K562 (cell line): ENCODE measurements at regions not wholly inside any gene's neighbourhood (a gene's known extent, or its start where the extent isn't known, plus 50 kb on each side); places are given as distances from the start of the nearest gene placed in this dataset.

ENCODE experiments used
- ATAC-seq: fragments of 200-7000 bp; cut with Tn5 transposase; 3 replicates; pipeline ENCODE4 v1.9.1; 2020; ENCODE audit warnings: moderate library complexity
- BruUV-seq: library from RNA; stranded (reverse); fragments of 400-500 nt; replicated peaks from 2 replicates; lab custom pipeline; 2021; lab: Mats Ljungman, UMichigan
- CTCF ChIA-PET: fragments of 300-600 bp; formaldehyde crosslinking; extraction: SDS; loops from one replicate; lab custom pipeline; 2021; ENCODE audit warnings: low intra/inter-chr PET ratio; lab: Yijun Ruan, JAX
- POLR2A ChIA-PET: fragments of 300-600, 350-650 bp; sonication (Branson Sonifier 250); formaldehyde crosslinking; extraction: SDS; loops from one replicate; lab custom pipeline; 2021; ENCODE audit warnings: antibody characterized with exemption, inconsistent platforms; lab: Yijun Ruan, JAX
- DNase-seq, 4 experiments: peaks; one replicate each; pipeline versions ENCODE4 v3.0.0 to v3.0.0-alpha.2; 2011 to 2018; ENCODE audit warnings: low spot score in 3 of 4, mixed read lengths in 3 of 4; ENCODE audit errors: extremely low read depth in 1 of 4
- FAIRE-seq: peaks from 2 replicates; lab custom pipeline; 2011; peaks lifted over from hg19 to GRCh38; lab: Jason Lieb, UNC
- H2AFZ ChIP-seq: 2 replicates; pipeline ENCODE4 v1.6.0; 2011; ENCODE audit warnings: low read depth, low read length, control low read depth, inconsistent platforms
- H3K27ac ChIP-seq: fragments of 200-600 bp; 3 replicates; pipeline ENCODE4 v1.8.0; 2011; ENCODE audit warnings: low read depth, mild to moderate bottlenecking, control low read depth, inconsistent platforms, low read length, moderate library complexity, mixed read lengths; ENCODE audit errors: extremely low read depth
- H3K27me3 ChIP-seq, 2 experiments: fragments of 300-600 bp in 1 of 2; 2 replicates in 1 of 2; 3 replicates in 1 of 2; pipeline versions ENCODE4 v1.6.0 to v1.8.0; 2011; ENCODE audit warnings: inconsistent platforms in 2 of 2, low read length in 2 of 2, mild to moderate bottlenecking in 1 of 2, mixed read lengths in 1 of 2, moderate library complexity in 1 of 2; ENCODE audit not compliant: control insufficient read depth in 2 of 2, insufficient read depth in 2 of 2
- H3K36me3 ChIP-seq: fragments of 300-600 bp; 3 replicates; pipeline ENCODE4 v1.8.0; 2011; ENCODE audit warnings: mild to moderate bottlenecking, low read length, inconsistent platforms; ENCODE audit not compliant: control insufficient read depth, insufficient read depth
- H3K4me1 ChIP-seq, 2 experiments: fragments of 200-600 bp in 1 of 2; replicated peaks in 1 of 2; 2 replicates in 1 of 2; 3 replicates in 1 of 2; pipeline versions ENCODE4 v1.5.1 to v1.8.0; 2011; ENCODE audit warnings: inconsistent platforms in 2 of 2, low read length in 2 of 2, mild to moderate bottlenecking in 1 of 2, mixed read lengths in 1 of 2, moderate library complexity in 1 of 2; ENCODE audit not compliant: control insufficient read depth in 2 of 2, insufficient read depth in 2 of 2
- H3K4me2 ChIP-seq: 2 replicates; pipeline ENCODE4 v1.6.1; 2011; ENCODE audit warnings: low read length, control low read depth, inconsistent platforms, mixed read lengths; ENCODE audit not compliant: insufficient read depth
- H3K4me3 ChIP-seq: fragments of 200-600 bp; sonication (generic), shearing (Covaris generic); 2 replicates; pipeline ENCODE4 v1.5.1; 2016; ENCODE audit warnings: control low read depth, inconsistent platforms
- H3K79me2 ChIP-seq: fragments of 200-600 bp; 3 replicates; pipeline ENCODE4 v1.8.0; 2011; ENCODE audit warnings: low read length, inconsistent platforms; ENCODE audit not compliant: control insufficient read depth, insufficient read depth
- H3K9ac ChIP-seq, 2 experiments: 2 replicates each; pipeline versions ENCODE4 v1.6.0 to v1.6.1; 2011; ENCODE audit warnings: low read depth in 2 of 2, low read length in 2 of 2, control low read depth in 1 of 2, inconsistent platforms in 1 of 2, mild to moderate bottlenecking in 1 of 2, mixed read lengths in 1 of 2; ENCODE audit not compliant: insufficient read depth in 1 of 2
- H3K9me1 ChIP-seq: one replicate; pipeline ENCODE4 v1.6.0; 2011; ENCODE audit warnings: inconsistent platforms, mild to moderate bottlenecking, low read length, moderate library complexity; ENCODE audit not compliant: control insufficient read depth, insufficient read depth
- H3K9me3 ChIP-seq: replicated peaks from 2 replicates; pipeline ENCODE4 v1.5.1; 2011; ENCODE audit warnings: low read depth, low read length, inconsistent platforms; ENCODE audit not compliant: control insufficient read depth, insufficient read depth
- H4K20me1 ChIP-seq: replicated peaks from 2 replicates; pipeline ENCODE4 v1.6.1; 2011; ENCODE audit warnings: low read length, inconsistent platforms, mixed read lengths; ENCODE audit not compliant: control insufficient read depth, insufficient read depth
- CREM ChIP-seq: IDR thresholded peaks from 2 replicates; pipeline ENCODE4 v1.6.1; 2014; ENCODE audit warnings: antibody characterized with exemption, low read depth
- IFI16 ChIP-seq: fragments of 250-450 bp; sonication (Bioruptor Pico); IDR thresholded peaks from 2 replicates; pipeline ENCODE4 v2.1.2; 2022; ENCODE audit warnings: mild to moderate bottlenecking, inconsistent platforms
- MLLT1 ChIP-seq, 2 experiments: fragments of 450-650 bp; IDR thresholded peaks; 2 replicates each; pipeline ENCODE4 v1.6.1; 2016
- PBX2 ChIP-seq, 2 experiments: IDR thresholded peaks in 1 of 2; conservative IDR thresholded peaks in 1 of 2; 2 replicates each; pipeline ENCODE4 v1.6.1; 2016; ENCODE audit warnings: low read depth in 2 of 2, mild to moderate bottlenecking in 1 of 2, missing compliant biosample characterization in 1 of 2, missing genetic modification characterization in 1 of 2, moderate library complexity in 1 of 2
- SAFB ChIP-seq: fragments of 200-400 bp; formaldehyde crosslinking; IDR thresholded peaks from 2 replicates; pipeline ENCODE4 v1.6.1; 2017; ENCODE audit warnings: low read depth, low read length, borderline replicate concordance
- SUPT5H ChIP-seq: fragments of 450-650 bp; IDR thresholded peaks from 2 replicates; pipeline ENCODE4 v1.6.1; 2016
- TFAP4 ChIP-seq: sonication (generic); formaldehyde crosslinking; IDR thresholded peaks from 2 replicates; pipeline ENCODE4 v1.8.0; 2022; ENCODE audit warnings: missing genetic modification reagents, mild to moderate bottlenecking, moderate library complexity, borderline replicate concordance
- VEZF1 ChIP-seq: fragments of 200-800 bp; sonication (Bioruptor generic); IDR thresholded peaks from 2 replicates; pipeline ENCODE4 v1.6.1; 2017; ENCODE audit warnings: missing genetic modification characterization, missing compliant biosample characterization
- WGBS: fragments of 100-300 bp; shearing (Covaris generic); methylation state at CpG from one replicate; pipeline ENCODE4 v1.1.6; 2016; ENCODE audit warnings: low coverage, mixed read lengths; ENCODE audit not compliant: insufficient coverage; ENCODE audit errors: missing lambda C conversion rate; 5-methylcytosine and 5-hydroxymethylcytosine counted together
- in situ Hi-C: fragments of 300-500 bp; cut with MboI; formaldehyde crosslinking; loops from 4 replicates; pipeline ENCODE4 v1.15.0; 2018; ENCODE audit warnings: inconsistent platforms, mixed read lengths
- intact Hi-C: fragments of 100-400 bp; cut with micrococcal nuclease; formaldehyde crosslinking; loops from 2 replicates; pipeline ENCODE4 v1.14.2; 2022

GRCh38 chr1:90187323-90187585 is 192.3 kb downstream of the ZNF326 start:
- Histone ChIP-seq H3K4me3 (no peak overlapping the region), H2AFZ (no peak overlapping the region), H3K27me3 (peaks cover 0 to 8% of the 10 kb centered on the region in 2 experiments; a peak in 3 of 5 replicates), H3K4me2 (no peak overlapping the region), H3K9me3 (no peaks in the 10 kb centered on the region), H3K27ac (no peak overlapping the region), H3K4me1 (no peaks in the 10 kb centered on the region), H3K9ac (no peak overlapping the region), H4K20me1 (no peaks in the 10 kb centered on the region), H3K79me2 (no peaks in the 10 kb centered on the region), H3K9me1 (no peaks in the 10 kb centered on the region), H3K36me3 (no peaks in the 10 kb centered on the region)
- ATAC-seq, result no peak
- 0% methylated on average over 2 of the region's 2 CpGs for WGBS
- intact Hi-C loops, result no loop called here
- TF ChIP-seq SAFB (no peak), VEZF1 (CRISPR knock-in tag) (no peak)
- no TSS peak for BruUV-seq
- no peak for FAIRE-seq
- DNase-seq, result no peak
- in situ Hi-C loops, result no loop called here
- CTCF ChIA-PET, result no interaction called here
- POLR2A ChIA-PET, result no interaction called here

GRCh38 chr1:90186506-90187322 is 191.8 kb downstream of the ZNF326 start:
- no peak for FAIRE-seq
- Histone ChIP-seq H2AFZ (no peak overlapping the region), H3K9me1 (no peaks in the 10 kb centered on the region), H3K36me3 (no peaks in the 10 kb centered on the region), H3K27me3 (peaks cover 0 to 8% of the 10 kb centered on the region in 2 experiments; a peak in 3 of 5 replicates), H3K9me3 (no peaks in the 10 kb centered on the region), H4K20me1 (no peaks in the 10 kb centered on the region), H3K9ac (no peak overlapping the region), H3K79me2 (no peaks in the 10 kb centered on the region), H3K4me1 (no peaks in the 10 kb centered on the region), H3K4me2 (no peak overlapping the region), H3K27ac (no peak overlapping the region), H3K4me3 (no peak overlapping the region)
- no TSS peak for BruUV-seq
- no peak for ATAC-seq
- CTCF ChIA-PET, result no interaction called here
- in situ Hi-C loops, result no loop called here
- no peak for DNase-seq
- POLR2A ChIA-PET, result no interaction called here
- under 1% methylated on average over 7 of the region's 7 CpGs for WGBS
- intact Hi-C loops, result no loop called here
- TF ChIP-seq CREM (no peak), SUPT5H (no peak), TFAP4 (CRISPR knock-in tag) (no peak), MLLT1 (IDR thresholded peaks at IDR 0.05) (no peak), PBX2 (CRISPR knock-in tag; IDR thresholded peaks at IDR 0.05; ENCODE audit: low read depth) (no peak), PBX2 (tag; conservative IDR thresholded peaks at IDR 0.05; ENCODE audit: low read depth) (no peak), IFI16 (CRISPR knock-in tag) (no peak)
